ENCODE measurements at regions not wholly inside any gene's neighbourhood (a gene's known extent, or its start where the extent isn't known, plus 50 kb on each side); places are given as distances from the start of the nearest gene placed in this dataset.
A peak's percentile ranks its signal among the peaks of the same experiment; 100 is the strongest.

DNA sequence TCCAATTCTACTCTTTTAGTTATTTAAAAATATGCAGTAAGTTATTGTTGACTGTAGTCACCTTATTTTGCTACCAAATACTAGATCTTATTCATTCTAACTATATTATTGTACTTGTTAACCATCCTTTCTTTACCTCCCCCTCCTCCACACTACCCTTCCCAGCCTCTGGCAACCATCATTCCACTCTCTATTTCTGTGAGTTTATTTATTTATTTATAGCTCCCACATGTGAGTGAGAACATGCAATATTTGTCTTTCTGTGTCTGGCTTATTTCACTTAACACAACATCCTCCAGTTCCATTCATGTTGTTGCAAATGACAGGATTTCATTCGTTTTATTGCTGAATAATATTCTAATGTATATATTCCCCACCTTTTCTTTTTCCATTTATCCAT is 115.8 kb downstream of the TSEN15 start:
- no peak for FAIRE-seq

DNA sequence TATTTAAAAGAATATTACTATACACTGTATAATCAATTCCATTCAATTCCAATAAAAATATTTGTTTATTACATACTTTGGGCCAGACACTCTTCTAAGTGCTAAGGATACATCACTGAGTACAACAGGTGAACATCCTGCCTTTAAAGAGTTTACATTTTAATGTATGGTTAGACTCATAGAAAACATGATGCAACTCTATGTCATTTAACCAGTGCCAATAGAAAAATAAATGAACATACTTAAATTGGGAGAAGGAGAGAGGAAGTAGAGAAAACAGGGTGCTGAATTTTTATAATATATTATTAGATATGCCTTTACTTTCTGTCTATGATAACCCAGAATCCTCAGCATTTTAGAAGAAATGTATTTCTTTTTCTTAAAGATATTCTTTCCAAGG is 119.2 kb downstream of the TSEN15 start:
- H3K9me3 ChIP-seq (ENCODE audit: control insufficient read depth in 2 of 3, insufficient read depth in 1 of 3, low read length in 3 of 3) = no peaks in the 10 kb centered on the region
- intact Hi-C loops (cut with DNase I) = no loop called here
- FAIRE-seq (no peak), DNase-seq (no peak)
- H3K27ac ChIP-seq (ENCODE audit: low read depth in 2 of 2, low read length in 2 of 2) = no peak overlapping the region
- TF ChIP-seq, protein P1, sequence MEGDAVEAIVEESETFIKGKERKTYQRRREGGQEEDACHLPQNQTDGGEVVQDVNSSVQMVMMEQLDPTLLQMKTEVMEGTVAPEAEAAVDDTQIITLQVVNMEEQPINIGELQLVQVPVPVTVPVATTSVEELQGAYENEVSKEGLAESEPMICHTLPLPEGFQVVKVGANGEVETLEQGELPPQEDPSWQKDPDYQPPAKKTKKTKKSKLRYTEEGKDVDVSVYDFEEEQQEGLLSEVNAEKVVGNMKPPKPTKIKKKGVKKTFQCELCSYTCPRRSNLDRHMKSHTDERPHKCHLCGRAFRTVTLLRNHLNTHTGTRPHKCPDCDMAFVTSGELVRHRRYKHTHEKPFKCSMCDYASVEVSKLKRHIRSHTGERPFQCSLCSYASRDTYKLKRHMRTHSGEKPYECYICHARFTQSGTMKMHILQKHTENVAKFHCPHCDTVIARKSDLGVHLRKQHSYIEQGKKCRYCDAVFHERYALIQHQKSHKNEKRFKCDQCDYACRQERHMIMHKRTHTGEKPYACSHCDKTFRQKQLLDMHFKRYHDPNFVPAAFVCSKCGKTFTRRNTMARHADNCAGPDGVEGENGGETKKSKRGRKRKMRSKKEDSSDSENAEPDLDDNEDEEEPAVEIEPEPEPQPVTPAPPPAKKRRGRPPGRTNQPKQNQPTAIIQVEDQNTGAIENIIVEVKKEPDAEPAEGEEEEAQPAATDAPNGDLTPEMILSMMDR (IDR thresholded peaks at IDR 0.05; ENCODE audit: borderline replicate concordance, extremely low read depth, insufficient read depth) = no peak
- no peaks in the 10 kb centered on the region for H3K27me3 ChIP-seq (ENCODE audit: control insufficient read depth, insufficient read depth, low read length)
- no peaks in the 10 kb centered on the region for H3K36me3 ChIP-seq (ENCODE audit: control insufficient read depth in 2 of 3, insufficient read depth in 3 of 3, low read length in 3 of 3)
- no peak overlapping the region for H3K4me3 ChIP-seq (ENCODE audit: low read length in 3 of 3)
- H3K9ac ChIP-seq (ENCODE audit: low read length in 3 of 3) = no peak overlapping the region
- H3K4me1 ChIP-seq (ENCODE audit: control insufficient read depth in 2 of 3, insufficient read depth in 2 of 3, low read depth in 1 of 3, low read length in 3 of 3) = peaks cover 0 to 6% (median 0%) of the 10 kb centered on the region in 3 donors

More for the DNA sequence above, 115.8 kb downstream of the TSEN15 start:
- intact Hi-C loops (cut with DNase I) = no loop called here
- Histone ChIP-seq H3K27ac (ENCODE audit: low read depth in 2 of 2, low read length in 2 of 2) (no peak overlapping the region), H3K4me3 (ENCODE audit: low read length in 3 of 3) (no peak overlapping the region), H3K36me3 (ENCODE audit: control insufficient read depth in 2 of 3, insufficient read depth in 3 of 3, low read length in 3 of 3) (no peaks in the 10 kb centered on the region), H3K4me1 (ENCODE audit: control insufficient read depth in 2 of 3, insufficient read depth in 2 of 3, low read depth in 1 of 3, low read length in 3 of 3) (no peaks in the 10 kb centered on the region), H3K9ac (ENCODE audit: low read length in 3 of 3) (no peak overlapping the region), H3K27me3 (ENCODE audit: control insufficient read depth, insufficient read depth, low read length) (no peaks in the 10 kb centered on the region), H3K9me3 (ENCODE audit: control insufficient read depth in 2 of 3, insufficient read depth in 1 of 3, low read length in 3 of 3) (no peaks in the 10 kb centered on the region)
- TF ChIP-seq, protein P1 (IDR thresholded peaks at IDR 0.05; ENCODE audit: borderline replicate concordance, extremely low read depth, insufficient read depth) = no peak
- no peak for DNase-seq

DNA sequence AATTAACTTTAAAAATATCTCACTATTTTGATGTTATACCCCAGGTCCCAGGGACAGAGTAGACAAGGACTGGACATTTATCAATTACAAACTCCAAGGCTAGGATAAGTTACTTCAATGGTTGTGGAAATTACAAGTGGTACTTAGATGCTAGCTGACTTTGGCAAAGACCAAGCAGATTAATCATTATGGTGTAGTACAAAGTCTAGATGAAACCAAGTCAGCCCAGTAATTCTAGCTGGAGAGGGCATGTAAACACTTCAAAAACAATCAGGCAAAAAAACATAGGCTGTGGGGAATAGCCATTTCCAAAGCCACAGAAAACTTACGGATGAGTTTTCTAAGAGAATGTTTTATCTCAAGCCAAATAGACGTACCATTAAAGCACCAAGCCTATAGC is 124.5 kb downstream of the TSEN15 start:
- intact Hi-C loops (cut with DNase I) = no loop called here
- Histone ChIP-seq H3K9ac (ENCODE audit: low read length in 3 of 3) (no peak overlapping the region), H3K9me3 (ENCODE audit: control insufficient read depth in 2 of 3, insufficient read depth in 1 of 3, low read length in 3 of 3) (no peaks in the 10 kb centered on the region), H3K27ac (ENCODE audit: low read depth in 2 of 2, low read length in 2 of 2) (peak overlapping the region in 1 of 2 donors; percentile 59), H3K4me3 (ENCODE audit: low read length in 3 of 3) (no peak overlapping the region), H3K4me1 (ENCODE audit: control insufficient read depth in 2 of 3, insufficient read depth in 2 of 3, low read depth in 1 of 3, low read length in 3 of 3) (peaks cover 0 to 7% (median 0%) of the 10 kb centered on the region in 3 donors), H3K36me3 (ENCODE audit: control insufficient read depth in 2 of 3, insufficient read depth in 3 of 3, low read length in 3 of 3) (no peaks in the 10 kb centered on the region), H3K27me3 (ENCODE audit: control insufficient read depth, insufficient read depth, low read length) (no peaks in the 10 kb centered on the region)
- DNase-seq = no peak
- TF ChIP-seq, protein P1 (IDR thresholded peaks at IDR 0.05; ENCODE audit: borderline replicate concordance, extremely low read depth, insufficient read depth) = no peak
- FAIRE-seq = peak; percentile 86

DNA sequence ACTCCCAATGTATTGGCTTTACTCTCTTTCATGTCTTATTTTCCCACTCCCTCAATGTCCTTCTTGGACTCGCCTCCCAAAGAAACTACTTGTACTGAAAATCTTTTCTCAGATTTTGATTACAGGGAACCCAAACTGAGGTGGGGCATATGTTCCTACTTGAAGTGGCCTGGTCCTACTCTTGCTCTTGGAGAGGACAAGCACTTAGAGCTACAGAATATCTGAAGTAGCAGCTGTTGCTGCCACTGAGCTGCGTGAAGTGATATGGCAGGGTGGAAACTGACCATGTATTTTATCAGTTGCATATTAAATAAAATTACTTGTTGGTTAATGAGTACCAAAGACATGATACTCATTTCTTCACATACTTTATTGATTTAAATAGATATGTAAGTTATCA is 129.5 kb downstream of the TSEN15 start:
- TF ChIP-seq, protein P1 (IDR thresholded peaks at IDR 0.05; ENCODE audit: borderline replicate concordance, extremely low read depth, insufficient read depth) = no peak
- Histone ChIP-seq H3K4me1 (ENCODE audit: control insufficient read depth in 2 of 3, insufficient read depth in 2 of 3, low read depth in 1 of 3, low read length in 3 of 3) (no peaks in the 10 kb centered on the region), H3K9me3 (ENCODE audit: control insufficient read depth in 2 of 3, insufficient read depth in 1 of 3, low read length in 3 of 3) (no peaks in the 10 kb centered on the region), H3K27me3 (ENCODE audit: control insufficient read depth, insufficient read depth, low read length) (no peaks in the 10 kb centered on the region), H3K4me3 (ENCODE audit: low read length in 3 of 3) (no peak overlapping the region), H3K9ac (ENCODE audit: low read length in 3 of 3) (no peak overlapping the region), H3K27ac (ENCODE audit: low read depth in 2 of 2, low read length in 2 of 2) (no peak overlapping the region), H3K36me3 (ENCODE audit: control insufficient read depth in 2 of 3, insufficient read depth in 3 of 3, low read length in 3 of 3) (no peaks in the 10 kb centered on the region)
- DNase-seq (no peak), FAIRE-seq (no peak)
- intact Hi-C loops (cut with DNase I) = no loop called here

Data from kidney (tissue), 13 donors.